ENCODE measurements at regions not wholly inside any gene's neighbourhood (a gene's known extent, or its start where the extent isn't known, plus 50 kb on each side); places are given as distances from the start of the nearest gene placed in this dataset.

DNA sequence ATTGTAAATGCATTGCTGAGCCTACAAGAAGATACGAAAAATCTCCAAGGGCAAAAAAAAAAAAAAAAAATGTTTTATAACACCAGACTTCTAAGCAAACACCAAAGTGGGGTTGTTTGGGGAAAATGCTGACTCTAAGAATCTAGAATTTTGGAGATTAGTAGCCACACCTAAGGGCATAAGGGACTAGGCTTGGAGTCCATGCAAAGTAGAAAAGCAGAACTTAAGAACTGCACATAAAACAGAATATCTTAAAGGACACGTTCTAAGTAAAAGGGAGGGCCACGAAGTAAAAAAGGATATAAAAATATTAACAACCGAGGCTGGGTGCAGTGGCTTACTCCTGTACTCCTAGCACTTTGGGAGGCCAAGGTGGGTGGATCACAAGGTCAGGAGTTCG, 269.8 kb upstream of the AUTS2 start:
- TF ChIP-seq, protein P1, sequence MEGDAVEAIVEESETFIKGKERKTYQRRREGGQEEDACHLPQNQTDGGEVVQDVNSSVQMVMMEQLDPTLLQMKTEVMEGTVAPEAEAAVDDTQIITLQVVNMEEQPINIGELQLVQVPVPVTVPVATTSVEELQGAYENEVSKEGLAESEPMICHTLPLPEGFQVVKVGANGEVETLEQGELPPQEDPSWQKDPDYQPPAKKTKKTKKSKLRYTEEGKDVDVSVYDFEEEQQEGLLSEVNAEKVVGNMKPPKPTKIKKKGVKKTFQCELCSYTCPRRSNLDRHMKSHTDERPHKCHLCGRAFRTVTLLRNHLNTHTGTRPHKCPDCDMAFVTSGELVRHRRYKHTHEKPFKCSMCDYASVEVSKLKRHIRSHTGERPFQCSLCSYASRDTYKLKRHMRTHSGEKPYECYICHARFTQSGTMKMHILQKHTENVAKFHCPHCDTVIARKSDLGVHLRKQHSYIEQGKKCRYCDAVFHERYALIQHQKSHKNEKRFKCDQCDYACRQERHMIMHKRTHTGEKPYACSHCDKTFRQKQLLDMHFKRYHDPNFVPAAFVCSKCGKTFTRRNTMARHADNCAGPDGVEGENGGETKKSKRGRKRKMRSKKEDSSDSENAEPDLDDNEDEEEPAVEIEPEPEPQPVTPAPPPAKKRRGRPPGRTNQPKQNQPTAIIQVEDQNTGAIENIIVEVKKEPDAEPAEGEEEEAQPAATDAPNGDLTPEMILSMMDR (IDR thresholded peaks at IDR 0.05; ENCODE audit: low read depth, low read length, poor library complexity, severe bottlenecking) = no peak
- TF ChIP-seq EZH2phosphoT487 (IDR thresholded peaks at IDR 0.05; ENCODE audit: borderline replicate concordance, low read length) = no peak

All from DOHH2 (cell line).